ENCODE measurements at regions not wholly inside any gene's neighbourhood (a gene's known extent, or its start where the extent isn't known, plus 50 kb on each side); places are given as distances from the start of the nearest gene placed in this dataset.
"Not testable (repeated sequence)": the region's sequence is repeated elsewhere in the genome, so short reads cannot be mapped to it uniquely, and the experiment has no call there.

GRCh38 chr7:76895696-76896095, 136.5 kb downstream of the SPDYE17 start:
- 69% methylated on average over 4 of the region's 4 CpGs for WGBS, 2 donors
- intact Hi-C loops (cut with DNase I; ENCODE audit: low total_unique reads); DNase-seq (ENCODE audit: low spot score in 2 of 2); H3K4me3 ChIP-seq (ENCODE audit: low read depth, poor library complexity, severe bottlenecking): not testable (repeated sequence)

DNA sequence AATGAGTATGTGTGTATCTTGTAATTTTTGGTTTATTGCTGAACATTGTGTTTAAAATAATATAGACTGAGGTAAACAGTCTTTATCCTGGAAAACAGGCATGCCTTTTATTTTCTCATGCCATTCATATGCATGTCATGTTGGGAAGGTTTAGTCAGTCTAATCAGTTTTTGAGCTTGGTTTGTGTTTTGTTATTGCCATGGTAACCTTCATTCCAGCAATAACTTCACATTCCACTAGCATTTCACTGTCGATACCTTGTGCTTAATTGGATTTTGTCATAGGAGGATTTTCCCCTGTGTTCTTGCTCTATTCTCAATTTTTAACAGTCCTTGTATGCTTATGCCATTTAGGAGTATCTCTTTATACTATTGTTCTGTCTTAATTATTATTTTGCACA, 140.4 kb downstream of the SPDYE17 start:
- 25 to 37% methylated on average over 1 of the region's 1 CpG for WGBS, 2 donors
- DNase-seq (ENCODE audit: low spot score in 2 of 2); H3K4me3 ChIP-seq (ENCODE audit: low read depth, poor library complexity, severe bottlenecking); intact Hi-C loops (cut with DNase I; ENCODE audit: low total_unique reads): not testable (repeated sequence)

GRCh38 chr7:76879733-76880288, 152.3 kb downstream of the SPDYE17 start:
- intact Hi-C loops (cut with DNase I; ENCODE audit: low total_unique reads); DNase-seq (ENCODE audit: low spot score in 2 of 2); H3K4me3 ChIP-seq (ENCODE audit: low read depth, poor library complexity, severe bottlenecking): not testable (repeated sequence)
- 71 to 84% methylated on average over 5 to 6 of the region's 7 CpGs for WGBS, 2 donors

GRCh38 chr7:76875760-76876159, 156.4 kb downstream of the SPDYE17 start:
- DNase-seq (ENCODE audit: low spot score in 2 of 2); intact Hi-C loops (cut with DNase I; ENCODE audit: low total_unique reads); H3K4me3 ChIP-seq (ENCODE audit: low read depth, poor library complexity, severe bottlenecking): not testable (repeated sequence)

GRCh38 chr7:76870504-76870808, 161.7 kb downstream of the SPDYE17 start:
- DNase-seq (ENCODE audit: low spot score in 2 of 2); H3K4me3 ChIP-seq (ENCODE audit: low read depth, poor library complexity, severe bottlenecking); intact Hi-C loops (cut with DNase I; ENCODE audit: low total_unique reads): not testable (repeated sequence)
- 23% methylated on average over 1 of the region's 1 CpG for WGBS, 2 donors

DNA sequence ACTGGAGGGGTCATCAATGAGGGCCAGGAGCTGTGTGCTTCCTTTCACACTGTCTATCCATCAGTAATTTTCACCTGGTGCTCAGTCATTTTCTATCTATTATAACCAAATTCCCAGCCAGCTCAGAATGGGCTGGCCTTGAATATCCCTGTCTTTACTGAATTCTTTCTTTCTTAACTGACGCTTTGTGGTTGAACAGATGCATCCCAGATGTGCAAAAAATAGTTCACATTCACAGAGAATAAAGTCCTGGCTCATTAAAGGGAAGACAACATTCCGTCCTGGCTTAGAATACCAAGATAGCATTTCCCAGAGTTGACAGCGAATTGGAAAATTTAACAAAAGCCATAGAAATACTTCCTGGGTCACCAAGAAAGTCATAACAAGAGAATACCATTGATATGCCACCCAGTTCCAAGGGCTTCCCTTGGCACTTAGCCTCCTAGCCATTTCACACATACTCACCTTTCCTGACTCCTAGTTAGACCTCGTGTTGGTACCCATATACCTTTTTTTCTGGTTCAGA, 164.7 kb downstream of the SPDYE17 start:
- 48 to 62% methylated on average over 3 of the region's 4 CpGs for WGBS, 2 donors
- intact Hi-C loops (cut with DNase I; ENCODE audit: low total_unique reads); DNase-seq (ENCODE audit: low spot score in 2 of 2); H3K4me3 ChIP-seq (ENCODE audit: low read depth, poor library complexity, severe bottlenecking): not testable (repeated sequence)

GRCh38 chr7:76863150-76863773, 168.9 kb downstream of the SPDYE17 start:
- WGBS, 2 donors = 75 to 82% methylated on average over 1 of the region's 5 CpGs
- intact Hi-C loops (cut with DNase I; ENCODE audit: low total_unique reads); H3K4me3 ChIP-seq (ENCODE audit: low read depth, poor library complexity, severe bottlenecking); DNase-seq (ENCODE audit: low spot score in 2 of 2): not testable (repeated sequence)

DNA sequence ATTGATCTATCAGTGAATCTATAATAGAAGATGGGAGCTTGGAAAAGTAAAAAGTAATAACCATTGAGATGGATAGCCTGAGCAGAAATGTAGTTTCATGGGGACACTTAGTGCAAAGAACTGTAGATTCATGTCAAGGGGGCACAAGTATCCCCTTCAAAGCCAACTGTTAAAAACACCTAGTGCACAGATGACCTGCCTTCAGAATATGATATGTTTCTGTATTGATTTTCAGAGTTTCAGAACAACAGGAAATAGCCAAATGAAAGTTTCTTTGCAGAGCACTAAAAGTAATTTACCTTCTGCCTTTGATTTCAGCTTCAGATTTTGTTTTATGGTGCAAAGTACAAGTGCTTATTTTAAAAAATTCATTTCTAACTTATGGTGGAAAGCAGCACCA, 169.9 kb downstream of the SPDYE17 start:
- intact Hi-C loops (cut with DNase I; ENCODE audit: low total_unique reads); DNase-seq (ENCODE audit: low spot score in 2 of 2); H3K4me3 ChIP-seq (ENCODE audit: low read depth, poor library complexity, severe bottlenecking): not testable (repeated sequence)

GRCh38 chr7:76859933-76860332, 172.2 kb downstream of the SPDYE17 start:
- DNase-seq (ENCODE audit: low spot score in 2 of 2); intact Hi-C loops (cut with DNase I; ENCODE audit: low total_unique reads); H3K4me3 ChIP-seq (ENCODE audit: low read depth, poor library complexity, severe bottlenecking): not testable (repeated sequence)
- WGBS, 2 donors = 64 to 71% methylated on average over 5 of the region's 5 CpGs

DNA sequence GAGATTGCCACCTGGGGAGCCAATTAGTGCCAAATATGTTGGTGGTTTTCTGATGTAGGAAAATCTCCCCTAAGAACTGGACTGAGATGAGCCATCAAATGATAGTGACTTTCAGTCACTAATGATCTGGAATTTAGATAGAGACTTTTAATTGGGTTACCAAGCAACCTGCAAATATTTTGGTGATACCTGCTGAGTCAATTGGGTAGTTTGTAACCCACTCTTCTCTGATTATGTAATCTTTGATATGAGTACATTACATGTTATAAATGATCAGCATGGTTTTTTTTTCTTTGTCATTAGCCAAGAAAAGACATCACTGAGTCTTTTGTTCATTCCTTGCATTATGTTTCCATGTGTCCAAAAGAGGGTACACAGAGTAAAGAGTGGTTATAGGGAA, 177.5 kb downstream of the SPDYE17 start:
- DNase-seq (ENCODE audit: low spot score in 2 of 2); H3K4me3 ChIP-seq (ENCODE audit: low read depth, poor library complexity, severe bottlenecking); intact Hi-C loops (cut with DNase I; ENCODE audit: low total_unique reads): not testable (repeated sequence)

- 64 to 72% methylated on average over 6 of the region's 6 CpGs for WGBS, 2 donors
- intact Hi-C loops (cut with DNase I; ENCODE audit: low total_unique reads); DNase-seq (ENCODE audit: low spot score in 2 of 2); H3K4me3 ChIP-seq (ENCODE audit: low read depth, poor library complexity, severe bottlenecking): not testable (repeated sequence)
Observed at GRCh38 chr7:76852787-76853584, 179.2 kb downstream of the SPDYE17 start.

GRCh38 chr7:76852362-76852761, 179.8 kb downstream of the SPDYE17 start:
- WGBS, 2 donors = 86 to 91% methylated on average over 1 of the region's 1 CpG

DNA sequence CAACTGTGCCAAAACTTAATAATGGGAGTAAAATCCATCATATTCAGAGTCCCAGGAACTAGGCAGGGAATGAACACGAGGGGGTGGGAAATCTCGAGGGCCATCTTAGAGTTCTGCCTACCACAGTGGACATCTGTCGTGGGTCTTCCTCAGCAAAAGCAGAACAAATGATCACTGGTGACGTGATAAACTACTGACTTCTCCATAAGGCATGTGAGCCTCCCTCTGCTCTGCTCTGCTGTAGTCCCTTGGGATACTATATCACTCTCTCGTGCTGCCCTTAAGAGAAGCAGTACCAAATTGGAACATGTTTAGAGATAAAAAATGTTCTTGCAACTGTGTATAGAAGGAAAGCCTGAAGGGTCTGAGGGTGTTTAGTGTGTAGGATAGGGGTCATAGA, 180.5 kb downstream of the SPDYE17 start:
- intact Hi-C loops (cut with DNase I; ENCODE audit: low total_unique reads); DNase-seq (ENCODE audit: low spot score in 2 of 2); H3K4me3 ChIP-seq (ENCODE audit: low read depth, poor library complexity, severe bottlenecking): not testable (repeated sequence)
- 67 to 75% methylated on average over 4 to 5 of the region's 5 CpGs for WGBS, 2 donors

More at GRCh38 chr7:76852362-76852761, 179.8 kb downstream of the SPDYE17 start:
- H3K4me3 ChIP-seq (ENCODE audit: low read depth, poor library complexity, severe bottlenecking); intact Hi-C loops (cut with DNase I; ENCODE audit: low total_unique reads); DNase-seq (ENCODE audit: low spot score in 2 of 2): not testable (repeated sequence)

- H3K4me3 ChIP-seq (ENCODE audit: low read depth, poor library complexity, severe bottlenecking); intact Hi-C loops (cut with DNase I; ENCODE audit: low total_unique reads); DNase-seq (ENCODE audit: low spot score in 2 of 2): not testable (repeated sequence)
- WGBS, 2 donors = 88 to 96% methylated on average over 2 of the region's 2 CpGs
Observed at GRCh38 chr7:76849887-76850563, 182.1 kb downstream of the SPDYE17 start.

- H3K4me3 ChIP-seq (ENCODE audit: low read depth, poor library complexity, severe bottlenecking); DNase-seq (ENCODE audit: low spot score in 2 of 2); intact Hi-C loops (cut with DNase I; ENCODE audit: low total_unique reads): not testable (repeated sequence)
- WGBS, 2 donors = 77 to 96% methylated on average over 3 of the region's 3 CpGs
Observed at GRCh38 chr7:76839879-76840278, 192.3 kb downstream of the SPDYE17 start.

All from lower leg skin (tissue), 3 donors.